GM18861 (cell line): ENCODE measurements at regions not wholly inside any gene's neighbourhood (a gene's known extent, or its start where the extent isn't known, plus 50 kb on each side); places are given as distances from the start of the nearest gene placed in this dataset.

ENCODE experiments used
- ATAC-seq: cut with Tn5 transposase; IDR thresholded peaks from one replicate; pipeline ENCODE4 v1.9.1; 2021; ENCODE audit not compliant: unreplicated experiment

GRCh38 chr12:65546528-65546927 is 268.0 kb downstream of the MSRB3 start:
- ATAC-seq: no peak

DNA sequence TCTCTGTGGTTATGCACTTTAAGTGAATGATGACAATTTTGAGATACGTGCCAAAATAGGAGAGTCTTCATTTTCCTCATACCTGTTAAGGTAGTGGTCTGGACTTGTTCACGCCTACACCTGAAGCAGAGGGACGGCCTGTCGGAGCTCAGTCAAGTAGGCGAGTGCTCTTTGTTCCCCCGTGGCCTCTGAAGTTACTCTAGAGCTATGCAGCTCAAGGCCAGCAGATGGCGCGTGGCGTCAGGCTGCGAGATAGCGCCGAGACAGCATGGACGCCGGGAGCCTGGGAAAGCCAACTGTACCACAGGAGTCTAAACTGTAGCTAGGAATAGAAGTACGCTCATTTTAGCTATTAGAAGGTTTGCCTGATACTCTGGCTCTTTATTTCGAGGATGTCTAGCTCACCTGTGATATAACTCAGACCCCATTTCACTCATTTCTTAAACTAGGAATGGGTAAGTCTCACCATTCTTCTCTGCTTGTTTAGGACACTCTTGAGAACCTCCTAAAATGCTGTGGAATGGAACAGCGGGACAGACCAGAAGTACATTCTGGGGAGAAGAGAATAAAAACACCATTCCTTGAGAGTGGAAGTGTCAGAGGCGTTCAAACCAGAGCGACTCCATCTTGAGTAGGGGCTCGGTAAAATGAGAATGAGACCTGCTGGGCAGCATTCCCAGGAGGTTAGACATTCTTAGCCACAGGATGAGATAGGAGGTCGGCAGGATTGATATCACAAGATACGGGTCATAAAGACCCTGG is 267.4 kb upstream of the HMGA2 start:
- ATAC-seq: peak; percentile 99

- ATAC-seq: no peak
These were observed 266.7 kb upstream of the HMGA2 start for GRCh38 chr12:65557438-65558181.

GRCh38 chr12:65560286-65560685 is 264.0 kb upstream of the HMGA2 start:
- ATAC-seq: no peak

GRCh38 chr12:65561798-65562382 is 262.4 kb upstream of the HMGA2 start:
- ATAC-seq: no peak

DNA sequence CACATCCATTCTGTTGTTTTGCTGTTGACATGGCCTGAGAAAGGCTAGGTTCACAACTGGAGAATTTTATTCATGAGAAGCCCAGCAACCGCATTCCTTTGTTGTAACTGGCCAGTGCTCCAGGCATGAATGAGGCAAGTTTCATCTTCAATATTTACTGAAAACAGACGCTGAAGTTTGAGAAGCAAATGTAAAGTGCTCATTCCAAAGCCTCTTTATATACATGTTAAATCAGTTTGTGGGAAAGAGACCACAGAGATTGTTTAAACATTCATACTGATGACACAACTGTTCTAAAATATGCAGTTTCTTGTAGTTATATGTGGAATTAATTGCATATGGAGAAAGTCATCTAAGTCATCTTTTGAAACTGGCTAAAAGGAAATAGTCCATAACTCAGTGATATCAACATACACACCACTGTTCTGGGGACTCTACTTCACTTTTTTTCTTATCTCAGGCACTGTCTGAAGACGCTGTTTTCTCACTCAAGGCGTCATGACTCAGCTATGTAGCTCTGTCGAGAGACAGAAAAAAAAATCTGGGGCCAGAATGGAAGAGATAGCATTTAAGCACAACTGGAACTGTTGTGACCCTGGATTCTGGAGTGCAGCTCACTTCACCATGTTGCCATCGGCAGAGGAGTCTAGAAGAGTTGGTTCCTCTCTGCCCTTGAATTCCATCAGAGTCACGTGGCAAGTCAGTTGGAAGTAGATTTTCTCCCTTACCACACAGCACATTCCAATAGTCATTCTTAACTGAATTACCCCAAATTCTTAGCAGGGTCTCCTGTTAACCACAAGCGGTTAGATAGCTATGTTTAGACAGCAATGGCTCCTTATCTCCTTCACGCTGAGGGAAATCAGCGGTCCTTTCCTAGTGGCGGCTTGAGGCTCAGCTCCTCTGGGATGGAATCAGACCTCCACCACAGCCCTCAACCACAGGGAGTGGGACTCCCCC is 258.4 kb upstream of the HMGA2 start:
- ATAC-seq: no peak

DNA sequence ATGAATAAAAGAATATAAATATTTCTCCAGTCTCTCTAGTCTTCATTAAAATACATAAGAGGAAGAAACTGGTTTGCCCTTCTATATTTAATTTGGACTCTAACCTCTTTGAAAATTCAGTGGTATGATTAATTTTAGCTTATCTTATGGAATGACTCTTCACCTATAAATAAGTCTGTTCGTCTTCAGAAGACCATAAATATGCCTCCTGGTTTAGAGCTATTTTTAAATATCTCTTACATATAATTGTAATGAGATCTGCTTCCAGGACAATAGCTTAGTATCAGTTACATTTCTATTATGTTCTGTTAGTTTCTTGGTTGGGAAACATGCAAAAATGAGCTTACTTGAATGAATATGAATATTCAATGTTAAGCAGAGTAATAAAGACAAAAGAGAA is 257.5 kb upstream of the HMGA2 start:
- no peak for ATAC-seq

DNA sequence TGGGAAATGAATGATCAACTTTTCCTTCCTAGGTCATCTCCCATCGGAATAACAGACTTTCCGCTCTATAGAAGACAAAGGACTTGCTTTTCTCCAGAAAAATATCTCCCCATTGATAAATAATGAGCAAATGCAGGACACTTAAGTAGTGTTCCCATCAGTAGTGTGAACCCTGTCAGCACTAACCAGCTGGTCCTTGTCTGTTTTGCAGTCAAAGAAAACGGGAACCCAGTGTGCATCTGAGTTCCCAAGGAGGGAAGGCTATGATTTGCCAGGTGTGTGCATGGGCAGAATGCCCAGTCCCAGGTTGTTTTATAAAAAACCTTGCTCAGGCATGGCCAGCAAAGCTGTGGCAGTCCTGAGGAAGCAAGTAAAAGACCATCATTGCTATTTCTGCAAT is 256.5 kb upstream of the HMGA2 start:
- ATAC-seq: no peak

DNA sequence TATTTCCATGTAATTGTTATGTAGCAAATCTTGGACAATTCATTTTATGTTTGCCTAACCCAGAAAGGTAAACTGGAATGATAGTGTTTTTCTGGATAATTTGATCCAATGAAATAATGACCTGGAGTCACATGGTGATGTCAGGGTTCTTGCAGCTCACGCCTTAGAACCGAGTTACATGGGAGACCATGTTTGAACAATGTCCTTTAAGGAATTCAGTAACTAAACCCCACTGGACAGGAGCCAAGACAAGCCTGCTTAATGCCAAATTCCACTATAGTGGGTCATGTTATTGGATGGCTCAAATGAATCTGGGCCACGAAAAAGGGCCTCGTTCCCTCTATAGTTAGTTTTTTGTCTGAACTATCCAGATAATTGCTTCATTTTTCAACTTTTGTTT is 255.8 kb upstream of the HMGA2 start:
- ATAC-seq: no peak

GRCh38 chr12:65570451-65571130 is 253.7 kb upstream of the HMGA2 start:
- no peak for ATAC-seq

DNA sequence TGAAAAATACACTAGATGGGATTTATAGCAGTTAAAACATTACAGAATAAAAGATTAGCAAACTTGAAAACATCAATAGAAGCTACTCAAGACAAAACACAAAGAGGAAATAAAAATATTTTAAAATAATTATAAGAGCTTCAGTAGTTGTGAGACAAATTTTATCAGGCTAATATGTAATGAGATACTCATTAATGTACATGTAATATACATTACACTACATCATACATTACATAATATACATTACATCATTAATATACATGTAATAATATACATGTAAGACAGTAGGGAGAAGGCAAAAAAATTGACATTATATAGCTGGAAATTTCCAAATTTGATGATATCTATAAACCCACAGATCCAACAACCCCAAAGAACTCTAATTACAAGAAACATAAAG is 249.4 kb upstream of the HMGA2 start:
- ATAC-seq: no peak

DNA sequence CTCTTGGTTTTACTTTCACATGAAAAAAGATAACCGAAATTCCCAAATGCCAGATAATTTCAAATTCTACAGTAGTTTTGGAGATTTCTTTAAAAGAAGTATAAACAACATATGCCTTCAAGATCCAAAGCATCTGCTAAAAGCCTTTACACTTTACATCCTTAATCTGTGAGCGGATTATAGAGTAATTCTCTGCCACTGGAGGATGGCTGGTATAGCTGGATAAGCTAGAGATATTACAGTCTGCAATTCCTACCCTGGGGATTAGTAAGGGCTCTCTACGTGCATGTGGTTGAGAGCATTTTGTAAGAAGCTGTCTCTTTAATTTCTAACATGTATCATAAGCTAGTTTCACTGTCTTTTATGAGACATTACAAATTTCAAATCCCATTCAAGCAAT is 240.3 kb upstream of the HMGA2 start:
- no peak for ATAC-seq

DNA sequence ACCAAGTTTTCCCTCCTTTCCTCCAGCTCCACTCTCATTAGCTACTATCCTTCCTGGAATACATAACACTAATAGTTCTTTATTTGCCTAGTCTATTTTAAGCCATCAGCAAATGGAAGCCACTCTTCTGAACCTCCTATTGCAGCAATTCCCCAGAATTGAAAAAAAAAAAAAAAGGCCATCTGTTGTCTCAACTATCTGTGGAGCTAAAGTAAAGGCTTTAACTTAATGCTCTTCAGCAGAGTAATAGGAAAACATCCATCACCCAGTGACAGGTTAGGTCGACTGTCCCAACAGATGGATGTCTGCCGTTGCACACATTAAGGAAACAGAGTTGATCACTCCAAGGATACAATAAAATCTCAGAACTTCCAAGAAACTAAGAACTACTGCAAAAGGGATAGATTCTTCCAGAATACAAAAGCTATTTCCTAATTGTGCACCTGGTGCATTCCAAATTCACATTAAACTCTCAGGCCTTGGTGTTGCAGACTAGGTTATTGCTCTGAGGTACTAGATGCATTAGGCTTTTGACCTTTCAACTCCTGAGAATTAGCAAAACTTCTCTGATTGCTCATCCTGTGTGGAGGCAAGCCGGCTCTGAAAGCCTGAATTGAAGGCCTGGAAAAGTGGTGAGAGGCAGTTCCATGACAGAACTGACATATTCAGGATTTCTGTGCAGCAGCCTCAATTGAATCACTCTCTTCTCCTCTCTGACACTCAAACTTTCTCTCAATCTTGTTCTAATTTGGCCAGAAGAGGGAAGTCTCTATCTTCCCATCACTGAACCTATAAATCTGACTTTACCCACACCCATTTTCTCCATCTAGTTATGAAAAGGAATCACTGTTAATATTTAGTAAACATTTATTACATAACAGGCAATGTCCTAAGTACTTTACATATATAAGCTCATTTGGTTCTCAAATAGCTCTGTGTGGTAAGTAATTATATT is 238.4 kb upstream of the HMGA2 start:
- ATAC-seq: no peak

GRCh38 chr12:65586796-65587195 is 237.5 kb upstream of the HMGA2 start:
- no peak for ATAC-seq

DNA sequence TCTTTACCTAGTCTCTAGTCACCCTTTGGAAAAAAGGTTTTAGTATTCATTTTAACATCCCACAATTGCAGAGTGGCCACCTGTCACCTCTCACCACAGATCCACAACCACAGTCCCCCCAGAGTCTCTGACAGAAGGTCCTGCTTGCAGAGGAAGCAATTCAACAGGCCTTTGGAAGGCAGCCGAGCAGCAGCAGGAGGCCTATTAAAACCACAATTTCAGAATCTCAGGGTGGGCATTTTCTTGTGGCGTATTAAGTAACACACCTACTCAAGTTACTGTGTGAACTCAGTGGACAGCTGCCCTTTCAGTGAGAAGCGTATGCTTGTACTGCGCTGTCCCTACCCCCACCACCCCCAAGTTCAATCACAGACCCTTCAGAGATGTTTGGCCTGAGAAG is 234.0 kb upstream of the HMGA2 start:
- no peak for ATAC-seq

GRCh38 chr12:65592416-65592815 is 231.9 kb upstream of the HMGA2 start:
- no peak for ATAC-seq

DNA sequence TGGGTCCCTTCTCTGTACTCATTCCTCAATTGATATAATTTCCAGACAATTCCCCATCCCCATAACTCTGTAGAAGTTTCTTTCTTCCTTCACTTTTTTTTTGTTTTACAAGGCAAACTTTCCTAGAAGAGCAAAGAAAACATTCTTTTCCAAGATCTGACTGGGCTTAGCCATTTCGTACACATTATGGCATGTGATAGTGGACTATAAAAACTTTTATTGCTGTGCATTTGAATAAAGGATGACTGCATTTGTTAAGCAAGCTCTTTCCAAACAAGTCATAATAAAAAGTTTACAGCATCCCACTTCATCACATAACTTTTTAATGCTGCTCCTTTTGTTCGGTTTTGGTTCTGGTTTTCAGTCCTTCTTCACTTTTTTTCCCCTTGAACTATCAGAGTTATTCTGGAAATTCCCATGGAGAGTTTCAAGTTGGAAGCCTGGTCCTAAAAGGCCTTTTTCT is 231.0 kb upstream of the HMGA2 start:
- ATAC-seq: no peak

GRCh38 chr12:65594409-65594808 is 229.9 kb upstream of the HMGA2 start:
- ATAC-seq: no peak

- ATAC-seq: no peak
These were observed 229.2 kb upstream of the HMGA2 start for GRCh38 chr12:65595016-65595560.
